GM13977 (cell line): ENCODE measurements at regions not wholly inside any gene's neighbourhood (a gene's known extent, or its start where the extent isn't known, plus 50 kb on each side); places are given as distances from the start of the nearest gene placed in this dataset.

Experiments used
- DNase-seq: peaks from one replicate; pipeline ENCODE4 v3.0.0; 2012; ENCODE audit warnings: low spot score
- CTCF ChIP-seq: IDR thresholded peaks from 2 replicates; pipeline ENCODE4 v1.5.1; 2012; ENCODE audit warnings: mild to moderate bottlenecking, control low read depth; ENCODE audit not compliant: insufficient read depth; ENCODE audit errors: extremely low read depth, missing control alignments
- in situ Hi-C: fragments of 300-500 bp; cut with MboI; formaldehyde crosslinking; loops from one replicate; pipeline ENCODE4 v1.12.0; 2022; ENCODE audit warnings: low sequenced_read_pairs, low pct_unique_long_range_greater_than_20kb, mixed read lengths, inconsistent platforms; ENCODE audit not compliant: unreplicated experiment

GRCh38 chr22:48522271-48522670 is 1305.4 kb downstream of the BRD1 start:
- no peak for TF ChIP-seq CTCF
- no peak for DNase-seq
- in situ Hi-C loops: no loop called here

GRCh38 chr22:48520884-48521588 is 1306.6 kb downstream of the BRD1 start:
- no peak for TF ChIP-seq CTCF
- in situ Hi-C loops: no loop called here
- DNase-seq: no peak

GRCh38 chr22:48520207-48520606 is 1307.5 kb downstream of the BRD1 start:
- TF ChIP-seq CTCF: no peak
- in situ Hi-C loops: no loop called here
- no peak for DNase-seq

DNA sequence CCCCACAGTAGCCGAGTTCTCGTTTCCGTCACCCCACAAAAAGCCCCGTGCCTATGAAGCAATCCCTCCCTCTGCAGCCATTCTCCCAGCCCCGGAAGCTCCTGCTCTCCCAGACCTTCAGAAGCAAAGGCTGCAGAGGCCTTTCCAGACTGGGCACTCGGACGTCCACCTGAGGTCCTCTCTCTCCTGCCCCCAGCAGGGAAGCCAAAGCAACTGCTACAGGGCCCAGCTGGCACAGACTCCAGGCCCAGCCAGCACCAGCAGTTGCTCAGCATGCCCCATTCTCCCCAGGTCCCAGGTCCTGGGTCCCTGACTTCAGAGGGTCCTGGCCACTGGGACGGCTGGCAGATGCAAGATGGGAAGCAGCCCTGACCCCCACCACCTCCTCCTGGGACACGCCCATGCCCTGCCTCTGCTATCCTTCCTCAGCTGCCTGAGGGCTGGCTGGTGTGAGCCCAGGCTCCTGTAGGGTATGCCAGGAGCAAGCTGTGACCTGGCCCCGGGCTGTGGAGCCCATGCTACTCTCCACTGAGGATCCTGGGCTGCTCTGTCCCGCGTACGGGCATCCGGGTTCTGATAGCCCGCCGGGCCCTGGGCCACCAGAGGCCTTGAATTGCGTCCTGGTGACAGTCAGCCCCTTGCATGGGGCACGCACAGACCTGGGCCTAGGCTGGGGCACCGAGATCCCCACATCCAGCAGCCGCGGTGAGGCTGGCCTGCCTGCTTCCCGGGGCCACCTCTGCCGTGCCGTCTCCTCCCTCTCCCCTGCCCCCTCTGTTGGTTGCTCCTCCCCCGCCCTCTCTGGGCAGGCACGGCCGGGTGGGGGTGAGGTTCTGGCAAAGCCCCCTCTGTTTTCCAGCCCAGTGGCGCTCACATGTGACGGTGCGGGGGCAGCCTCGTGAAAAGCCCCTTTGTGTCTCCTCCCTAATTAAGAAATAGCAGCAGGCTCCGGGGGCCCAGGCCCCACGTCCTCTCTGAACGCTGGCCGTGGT is 1310.3 kb downstream of the BRD1 start:
- no peak for TF ChIP-seq CTCF
- in situ Hi-C loops: no loop called here

GRCh38 chr22:48516571-48516970 is 1311.1 kb downstream of the BRD1 start:
- in situ Hi-C loops: no loop called here
- TF ChIP-seq CTCF: no peak
- DNase-seq: no peak

More for the DNA sequence above, 1310.3 kb downstream of the BRD1 start:
- DNase-seq: no peak

GRCh38 chr22:48515571-48516200 is 1312.0 kb downstream of the BRD1 start:
- no peak for TF ChIP-seq CTCF
- no peak for DNase-seq
- in situ Hi-C loops: no loop called here
